BE2C (cell line): ENCODE measurements at regions not wholly inside any gene's neighbourhood (a gene's known extent, or its start where the extent isn't known, plus 50 kb on each side); places are given as distances from the start of the nearest gene placed in this dataset.

Experiments used
- DNase-seq: peaks from one replicate; pipeline ENCODE4 v3.0.0-alpha.2; 2020
- H3K27me3 ChIP-seq: fragments of 250-450 bp; sonication (Bioruptor Pico); 2 replicates; pipeline ENCODE4 v1.5.1; 2020; ENCODE audit warnings: mild to moderate bottlenecking
- H3K36me3 ChIP-seq: fragments of 250-450 bp; sonication (Bioruptor Pico); 2 replicates; pipeline ENCODE4 v1.5.1; 2020; ENCODE audit warnings: mild to moderate bottlenecking
- H3K4me1 ChIP-seq: fragments of 250-450 bp; sonication (Bioruptor Pico); 2 replicates; pipeline ENCODE4 v1.5.1; 2020
- H3K4me3 ChIP-seq: 2 replicates; pipeline ENCODE4 v1.5.1; 2011; ENCODE audit warnings: low read depth, low read length
- H3K9me3 ChIP-seq: fragments of 250-450 bp; sonication (Bioruptor Pico); 2 replicates; pipeline ENCODE4 v1.5.1; 2020
- TF ChIP-seq, protein P1 (sequence below): IDR thresholded peaks from 2 replicates; pipeline ENCODE4 v1.5.1; 2012; ENCODE audit warnings: mild to moderate bottlenecking, low read depth, low read length

GRCh38 chr1:82492159-82492558 lies 691.4 kb downstream of the ADGRL2 start:
- TF ChIP-seq, protein P1, sequence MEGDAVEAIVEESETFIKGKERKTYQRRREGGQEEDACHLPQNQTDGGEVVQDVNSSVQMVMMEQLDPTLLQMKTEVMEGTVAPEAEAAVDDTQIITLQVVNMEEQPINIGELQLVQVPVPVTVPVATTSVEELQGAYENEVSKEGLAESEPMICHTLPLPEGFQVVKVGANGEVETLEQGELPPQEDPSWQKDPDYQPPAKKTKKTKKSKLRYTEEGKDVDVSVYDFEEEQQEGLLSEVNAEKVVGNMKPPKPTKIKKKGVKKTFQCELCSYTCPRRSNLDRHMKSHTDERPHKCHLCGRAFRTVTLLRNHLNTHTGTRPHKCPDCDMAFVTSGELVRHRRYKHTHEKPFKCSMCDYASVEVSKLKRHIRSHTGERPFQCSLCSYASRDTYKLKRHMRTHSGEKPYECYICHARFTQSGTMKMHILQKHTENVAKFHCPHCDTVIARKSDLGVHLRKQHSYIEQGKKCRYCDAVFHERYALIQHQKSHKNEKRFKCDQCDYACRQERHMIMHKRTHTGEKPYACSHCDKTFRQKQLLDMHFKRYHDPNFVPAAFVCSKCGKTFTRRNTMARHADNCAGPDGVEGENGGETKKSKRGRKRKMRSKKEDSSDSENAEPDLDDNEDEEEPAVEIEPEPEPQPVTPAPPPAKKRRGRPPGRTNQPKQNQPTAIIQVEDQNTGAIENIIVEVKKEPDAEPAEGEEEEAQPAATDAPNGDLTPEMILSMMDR, result no peak
- Histone ChIP-seq H3K4me3 (no peak overlapping the region), H3K36me3 (no peaks in the 10 kb centered on the region), H3K4me1 (no peaks in the 10 kb centered on the region), H3K9me3 (no peaks in the 10 kb centered on the region), H3K27me3 (no peaks in the 10 kb centered on the region)
- no peak for DNase-seq

DNA sequence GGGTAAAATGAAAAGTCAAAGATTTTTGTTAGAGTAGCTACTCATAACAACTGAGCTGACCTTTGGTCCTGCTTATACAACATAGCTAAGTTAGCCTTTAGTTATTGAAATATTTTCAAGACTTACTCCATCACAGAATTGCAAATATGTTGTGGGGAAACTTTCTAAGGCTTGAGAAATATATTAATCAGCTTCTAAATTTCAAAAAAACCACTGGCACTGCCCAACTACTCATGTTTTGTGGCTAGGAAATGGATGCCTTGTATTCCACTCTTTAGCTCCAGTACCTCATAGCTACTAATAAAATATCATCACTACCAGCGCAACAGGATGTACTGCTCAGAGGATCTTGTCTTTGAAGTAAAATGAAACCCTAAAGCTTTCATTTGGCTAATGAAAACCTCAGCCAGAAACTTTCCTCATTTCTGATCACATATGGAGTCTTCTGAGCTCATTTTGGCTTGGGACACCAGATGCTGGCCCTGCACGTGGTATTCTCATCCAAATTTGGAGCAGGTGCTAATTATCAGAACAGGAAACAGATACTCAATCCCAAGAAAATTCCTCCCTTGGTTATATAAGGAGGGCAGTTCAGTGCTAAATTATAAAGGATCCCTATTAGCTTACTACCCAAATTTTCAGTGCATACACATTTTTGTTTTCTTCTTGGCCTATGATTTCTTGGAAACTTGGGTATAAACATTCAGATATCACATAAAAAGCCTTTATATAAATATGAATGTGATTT lies 690.7 kb downstream of the ADGRL2 start:
- TF ChIP-seq, protein P1, result no peak
- H3K36me3 ChIP-seq, result no peaks in the 10 kb centered on the region
- no peaks in the 10 kb centered on the region for H3K27me3 ChIP-seq
- no peak for DNase-seq
- no peak overlapping the region for H3K4me3 ChIP-seq
- no peaks in the 10 kb centered on the region for H3K9me3 ChIP-seq
- H3K4me1 ChIP-seq, result no peaks in the 10 kb centered on the region

DNA sequence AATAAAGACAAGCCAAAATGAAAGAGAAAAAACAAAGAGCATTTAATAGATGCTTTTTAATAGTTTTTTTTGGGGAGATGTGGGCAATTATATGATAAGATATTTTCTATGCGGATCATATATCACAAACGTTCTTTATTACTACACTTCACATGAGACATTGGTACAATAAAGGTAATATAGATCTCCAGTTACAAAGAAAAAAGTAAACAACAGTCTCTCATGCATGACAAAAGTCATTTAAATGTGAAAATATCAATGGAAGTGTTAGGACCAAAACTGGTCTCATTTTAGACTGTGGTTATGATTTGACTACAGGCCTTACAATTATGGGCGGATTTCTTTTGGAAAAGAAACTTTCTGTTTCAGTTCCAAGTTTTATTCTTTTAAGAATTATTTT lies 687.0 kb downstream of the ADGRL2 start:
- Histone ChIP-seq H3K9me3 (no peaks in the 10 kb centered on the region), H3K27me3 (no peaks in the 10 kb centered on the region), H3K4me1 (no peaks in the 10 kb centered on the region), H3K36me3 (no peaks in the 10 kb centered on the region), H3K4me3 (no peak overlapping the region)
- TF ChIP-seq, protein P1, result no peak
- DNase-seq, result no peak

DNA sequence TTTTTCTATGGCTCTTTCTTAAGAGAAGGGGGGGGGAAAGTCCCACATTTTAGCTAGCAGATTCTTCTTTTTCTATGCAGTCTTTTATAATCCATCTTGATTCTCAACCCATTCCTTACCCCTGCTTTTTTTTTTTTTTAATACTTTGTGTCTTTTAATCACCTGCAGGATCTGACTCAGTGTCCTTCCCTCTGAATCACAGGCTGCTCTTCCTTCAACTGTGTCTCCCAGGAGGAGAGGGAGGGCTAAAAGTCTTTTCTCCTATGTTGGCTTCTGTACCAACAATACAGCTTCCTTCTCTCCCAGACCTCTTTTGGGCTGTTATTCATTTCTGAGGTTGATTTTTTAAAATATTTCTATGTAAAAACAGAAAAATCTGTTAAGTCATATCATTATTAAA lies 686.2 kb downstream of the ADGRL2 start:
- TF ChIP-seq, protein P1, result no peak
- Histone ChIP-seq H3K9me3 (no peaks in the 10 kb centered on the region), H3K4me1 (no peaks in the 10 kb centered on the region), H3K4me3 (no peak overlapping the region), H3K27me3 (no peaks in the 10 kb centered on the region), H3K36me3 (no peaks in the 10 kb centered on the region)
- DNase-seq, result no peak

- no peak for DNase-seq
- no peaks in the 10 kb centered on the region for H3K9me3 ChIP-seq
- H3K4me3 ChIP-seq, result no peak overlapping the region
- no peaks in the 10 kb centered on the region for H3K27me3 ChIP-seq
- TF ChIP-seq, protein P1, result no peak
- H3K4me1 ChIP-seq, result no peaks in the 10 kb centered on the region
- H3K36me3 ChIP-seq, result no peaks in the 10 kb centered on the region
Observed at GRCh38 chr1:82486468-82486867, 685.7 kb downstream of the ADGRL2 start.

DNA sequence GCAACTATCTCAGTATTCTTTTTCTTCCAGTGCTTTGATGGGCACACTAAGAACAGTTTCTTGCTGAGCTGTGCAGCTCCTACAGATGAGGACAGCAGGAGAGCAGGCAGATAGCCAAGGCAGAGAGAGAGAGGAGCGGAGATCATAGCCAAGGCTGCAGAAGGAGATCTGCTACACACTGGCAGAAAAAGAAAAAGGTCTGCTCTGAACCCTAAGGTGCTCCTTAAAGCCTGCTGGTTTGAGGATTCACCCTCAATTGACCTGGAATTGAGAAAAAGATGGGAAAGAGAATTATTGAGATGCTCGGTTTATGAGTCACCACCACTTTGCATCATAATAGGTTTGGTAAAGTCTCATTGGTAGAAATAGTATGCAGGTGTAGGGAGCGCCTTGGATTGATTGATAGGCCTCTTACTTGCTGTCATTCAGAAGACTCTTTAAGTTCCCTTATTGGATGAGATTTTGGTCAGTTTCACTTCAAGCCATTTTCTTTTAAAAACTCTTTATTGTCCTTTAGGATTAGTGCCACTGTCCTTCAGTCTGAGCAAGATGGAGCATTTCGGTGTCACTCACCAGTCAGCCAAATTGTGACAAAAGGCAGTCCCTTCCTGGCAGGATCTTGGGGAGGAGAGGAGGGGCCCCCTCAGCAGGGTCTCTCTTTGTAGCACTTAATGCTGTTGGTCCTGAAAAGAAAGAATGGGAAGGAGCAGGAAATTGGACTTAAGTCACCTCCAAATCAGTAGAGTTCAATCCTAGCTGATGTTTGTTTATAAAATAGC lies 685.0 kb downstream of the ADGRL2 start:
- H3K4me3 ChIP-seq, result no peak overlapping the region
- DNase-seq, result no peak
- no peaks in the 10 kb centered on the region for H3K36me3 ChIP-seq
- TF ChIP-seq, protein P1, result no peak
- H3K4me1 ChIP-seq, result no peaks in the 10 kb centered on the region
- H3K9me3 ChIP-seq, result no peaks in the 10 kb centered on the region
- H3K27me3 ChIP-seq, result no peaks in the 10 kb centered on the region
